GM23338 (cell line): ENCODE measurements at regions not wholly inside any gene's neighbourhood (a gene's known extent, or its start where the extent isn't known, plus 50 kb on each side); places are given as distances from the start of the nearest gene placed in this dataset.
A peak's percentile ranks its signal among the peaks of the same experiment; 100 is the strongest.

ENCODE experiments used
- ATAC-seq: fragments of 200-7000 bp; cut with Tn5 transposase; 3 replicates; pipeline ENCODE4 v1.9.1; 2020
- DNase-seq: peaks from one replicate; pipeline ENCODE4 v3.0.0-alpha.2; 2015; ENCODE audit warnings: low spot score
- H2AFZ ChIP-seq: fragments of 200-600 bp; sonication (generic); 2 replicates; pipeline ENCODE4 v1.8.0; 2016; ENCODE audit warnings: antibody characterized with exemption, mild to moderate bottlenecking, moderate library complexity
- H3F3A ChIP-seq: fragments of 200-600 bp; sonication (generic); replicated peaks from 2 replicates; pipeline ENCODE4 v1.8.0; 2017; ENCODE audit warnings: antibody characterized with exemption, mixed run types, low read depth
- H3K27ac ChIP-seq: fragments of 200-600 bp; sonication (generic); 2 replicates; pipeline ENCODE4 v1.6.1; 2016; ENCODE audit warnings: low read depth
- H3K27me3 ChIP-seq: fragments of 200-600 bp; sonication (generic); 2 replicates; pipeline ENCODE4 v1.8.0; 2016; ENCODE audit warnings: mild to moderate bottlenecking, mixed run types, moderate library complexity; ENCODE audit not compliant: insufficient read depth
- H3K36me3 ChIP-seq: fragments of 200-600 bp; sonication (generic); 2 replicates; pipeline ENCODE4 v1.8.0; 2016; ENCODE audit warnings: mild to moderate bottlenecking; ENCODE audit not compliant: insufficient read depth
- H3K4me1 ChIP-seq: fragments of 200-600 bp; sonication (generic); 2 replicates; pipeline ENCODE4 v1.8.0; 2016; ENCODE audit warnings: mild to moderate bottlenecking, moderate library complexity; ENCODE audit not compliant: insufficient read depth
- H3K4me2 ChIP-seq: fragments of 200-600 bp; sonication (generic); 2 replicates; pipeline ENCODE4 v1.7.1; 2017; ENCODE audit warnings: mixed run types
- H3K4me3 ChIP-seq: fragments of 200-600 bp; sonication (generic); 2 replicates; pipeline ENCODE4 v1.6.1; 2016; ENCODE audit warnings: mixed run types
- H3K79me2 ChIP-seq: fragments of 200-600 bp; sonication (generic); replicated peaks from 2 replicates; pipeline ENCODE4 v1.8.0; 2017; ENCODE audit warnings: mild to moderate bottlenecking; ENCODE audit not compliant: insufficient read depth
- H3K9me2 ChIP-seq: fragments of 200-600 bp; sonication (generic); 2 replicates; pipeline ENCODE4 v1.8.0; 2017; ENCODE audit not compliant: insufficient read depth
- H4K20me1 ChIP-seq: fragments of 200-600 bp; sonication (generic); replicated peaks from 2 replicates; pipeline ENCODE4 v1.8.0; 2017; ENCODE audit warnings: mild to moderate bottlenecking; ENCODE audit not compliant: insufficient read depth
- H3K27ac Mint-ChIP-seq: 2 replicates; pipeline ENCODE4 v1.8.0; 2020; ENCODE audit warnings: inconsistent platforms, mild to moderate bottlenecking, moderate library complexity, mixed read lengths
- H3K27me3 Mint-ChIP-seq: 3 replicates; pipeline ENCODE4 v1.8.0; 2022; ENCODE audit warnings: low read depth, mild to moderate bottlenecking, moderate library complexity, mixed read lengths, inconsistent platforms; ENCODE audit not compliant: insufficient read depth, poor library complexity
- H3K36me3 Mint-ChIP-seq: 3 replicates; pipeline ENCODE4 v1.8.0; 2021; ENCODE audit warnings: low read depth, mild to moderate bottlenecking, inconsistent platforms, moderate library complexity, mixed read lengths
- H3K4me1 Mint-ChIP-seq: 3 replicates; pipeline ENCODE4 v1.8.0; 2020; ENCODE audit warnings: mild to moderate bottlenecking, inconsistent platforms, mixed read lengths
- H3K4me3 Mint-ChIP-seq: 3 replicates; pipeline ENCODE4 v1.8.0; 2021; ENCODE audit warnings: moderate library complexity, mild to moderate bottlenecking, inconsistent platforms, mixed read lengths
- H3K9me3 Mint-ChIP-seq: 3 replicates; pipeline ENCODE4 v1.8.0; 2020; ENCODE audit warnings: moderate library complexity, mild to moderate bottlenecking, inconsistent platforms, mixed read lengths
- CREB1 ChIP-seq: fragments of 250-450 bp; sonication (Bioruptor Pico); IDR thresholded peaks from 2 replicates; pipeline ENCODE4 v1.5.0; 2020; ENCODE audit warnings: low read depth, mild to moderate bottlenecking, moderate library complexity
- EZH2 ChIP-seq: fragments of 200-600 bp; sonication (generic); IDR thresholded peaks from one replicate; pipeline ENCODE4 v1.8.0; 2017; ENCODE audit warnings: antibody characterized with exemption, mild to moderate bottlenecking, low read depth; ENCODE audit not compliant: unreplicated experiment
- EZH2phosphoT487 ChIP-seq: fragments of 200-600 bp; sonication (generic); IDR thresholded peaks from one replicate; pipeline ENCODE4 v1.8.1; 2018; ENCODE audit warnings: antibody characterized with exemption; ENCODE audit not compliant: unreplicated experiment
- JUNB ChIP-seq: IDR thresholded peaks from one replicate; pipeline ENCODE4 v1.6.1; 2016; ENCODE audit warnings: antibody characterized with exemption; ENCODE audit not compliant: unreplicated experiment
- NANOG ChIP-seq: IDR thresholded peaks from 2 replicates; pipeline ENCODE4 v1.6.1; 2016; ENCODE audit warnings: antibody characterized with exemption, borderline replicate concordance
- POLR2AphosphoS5 ChIP-seq: IDR thresholded peaks from 2 replicates; pipeline ENCODE4 v1.6.1; 2016; ENCODE audit warnings: antibody characterized with exemption, low read depth
- STAT1 ChIP-seq: IDR thresholded peaks from one replicate; pipeline ENCODE4 v1.6.1; 2016; ENCODE audit warnings: antibody characterized with exemption; ENCODE audit not compliant: unreplicated experiment
- ZNF114 ChIP-seq: fragments of 250-450 bp; sonication (Bioruptor Pico); IDR thresholded peaks from 2 replicates; pipeline ENCODE4 v1.5.0; 2020; ENCODE audit warnings: mild to moderate bottlenecking, moderate library complexity
- ZNF331 ChIP-seq: fragments of 250-450 bp; sonication (Bioruptor Pico); IDR thresholded peaks from 2 replicates; pipeline ENCODE4 v1.5.0; 2020; ENCODE audit warnings: low read depth, mild to moderate bottlenecking, moderate library complexity
- TF ChIP-seq, protein P1 (sequence below), 2 experiments: fragments of 200-600 bp in 1 of 2; sonication (generic) in 1 of 2; conservative IDR thresholded peaks; 2 replicates each; pipeline versions ENCODE4 v1.5.1 to v1.6.1; 2016 to 2017; ENCODE audit warnings: antibody characterized with exemption in 2 of 2, low read depth in 2 of 2, mild to moderate bottlenecking in 2 of 2, moderate library complexity in 1 of 2
- TF ChIP-seq, protein P2 (sequence below): fragments of 250-450 bp; sonication (Bioruptor Pico); IDR thresholded peaks from 2 replicates; pipeline ENCODE4 v1.5.0; 2020; ENCODE audit warnings: mild to moderate bottlenecking, moderate library complexity
- TF ChIP-seq, protein P3 (sequence below): IDR thresholded peaks from 2 replicates; pipeline ENCODE4 v1.6.1; 2016; ENCODE audit warnings: antibody characterized with exemption
- TF ChIP-seq, protein P4 (sequence below): IDR thresholded peaks from one replicate; pipeline ENCODE4 v1.6.1; 2018; ENCODE audit warnings: antibody characterized with exemption; ENCODE audit not compliant: unreplicated experiment

DNA sequence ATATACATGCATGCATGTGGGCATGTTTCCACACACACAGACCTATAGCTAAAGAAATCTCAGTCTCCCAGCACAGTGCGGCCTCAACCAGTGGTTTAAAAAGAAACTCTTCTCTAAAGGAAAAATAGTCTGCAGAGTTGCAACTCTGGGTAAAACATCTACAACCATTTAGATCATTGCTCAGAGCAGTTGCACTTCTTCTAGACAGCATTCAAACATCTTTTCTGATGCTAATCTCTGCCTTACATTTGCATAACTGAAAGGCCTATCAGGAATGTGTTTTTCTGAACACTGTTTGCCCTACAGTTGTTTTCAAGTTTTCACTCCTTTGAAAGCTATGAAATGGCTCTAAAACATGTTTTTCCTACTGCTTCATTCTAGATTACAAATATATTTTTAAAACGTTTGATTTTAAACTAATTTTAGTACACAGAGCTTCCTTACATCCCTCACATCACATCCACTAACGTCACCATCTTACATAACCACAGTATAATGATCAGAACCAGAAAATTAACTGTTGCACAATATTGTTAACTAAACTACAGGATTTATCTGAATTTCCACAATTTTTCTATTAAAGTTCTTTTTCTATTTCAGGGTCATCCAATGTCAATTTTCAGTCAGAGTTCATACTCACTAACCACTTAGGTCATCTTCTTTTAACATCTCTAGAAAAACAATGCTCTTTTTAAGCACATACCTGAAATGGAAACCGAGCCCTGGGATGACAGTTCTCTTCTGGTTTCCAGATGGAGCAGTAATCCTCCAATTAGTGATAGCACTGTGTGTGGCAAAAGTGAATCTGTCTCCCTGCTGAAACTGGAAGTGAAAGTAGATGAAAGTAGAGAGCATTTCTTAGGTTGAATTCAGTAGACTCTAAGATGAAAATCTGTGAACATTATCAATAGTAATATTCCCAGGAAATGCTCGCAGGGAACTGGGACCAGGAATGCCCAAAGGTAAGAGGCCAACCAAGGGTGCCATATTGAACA is 501.6 kb upstream of the GCFC2 start:
- H3K4me1 Mint-ChIP-seq = peaks cover 14% of the 10 kb centered on the region
- DNase-seq (no peak), ATAC-seq (no peak)
- no peak for TF ChIP-seq EZH2
- TF ChIP-seq NANOG = no peak
- no peak for TF ChIP-seq POLR2AphosphoS5
- TF ChIP-seq, protein P1, sequence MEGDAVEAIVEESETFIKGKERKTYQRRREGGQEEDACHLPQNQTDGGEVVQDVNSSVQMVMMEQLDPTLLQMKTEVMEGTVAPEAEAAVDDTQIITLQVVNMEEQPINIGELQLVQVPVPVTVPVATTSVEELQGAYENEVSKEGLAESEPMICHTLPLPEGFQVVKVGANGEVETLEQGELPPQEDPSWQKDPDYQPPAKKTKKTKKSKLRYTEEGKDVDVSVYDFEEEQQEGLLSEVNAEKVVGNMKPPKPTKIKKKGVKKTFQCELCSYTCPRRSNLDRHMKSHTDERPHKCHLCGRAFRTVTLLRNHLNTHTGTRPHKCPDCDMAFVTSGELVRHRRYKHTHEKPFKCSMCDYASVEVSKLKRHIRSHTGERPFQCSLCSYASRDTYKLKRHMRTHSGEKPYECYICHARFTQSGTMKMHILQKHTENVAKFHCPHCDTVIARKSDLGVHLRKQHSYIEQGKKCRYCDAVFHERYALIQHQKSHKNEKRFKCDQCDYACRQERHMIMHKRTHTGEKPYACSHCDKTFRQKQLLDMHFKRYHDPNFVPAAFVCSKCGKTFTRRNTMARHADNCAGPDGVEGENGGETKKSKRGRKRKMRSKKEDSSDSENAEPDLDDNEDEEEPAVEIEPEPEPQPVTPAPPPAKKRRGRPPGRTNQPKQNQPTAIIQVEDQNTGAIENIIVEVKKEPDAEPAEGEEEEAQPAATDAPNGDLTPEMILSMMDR (conservative IDR thresholded peaks at IDR 0.05; ENCODE audit: low read depth in 2 of 2) = no peak
- TF ChIP-seq, protein P2, sequence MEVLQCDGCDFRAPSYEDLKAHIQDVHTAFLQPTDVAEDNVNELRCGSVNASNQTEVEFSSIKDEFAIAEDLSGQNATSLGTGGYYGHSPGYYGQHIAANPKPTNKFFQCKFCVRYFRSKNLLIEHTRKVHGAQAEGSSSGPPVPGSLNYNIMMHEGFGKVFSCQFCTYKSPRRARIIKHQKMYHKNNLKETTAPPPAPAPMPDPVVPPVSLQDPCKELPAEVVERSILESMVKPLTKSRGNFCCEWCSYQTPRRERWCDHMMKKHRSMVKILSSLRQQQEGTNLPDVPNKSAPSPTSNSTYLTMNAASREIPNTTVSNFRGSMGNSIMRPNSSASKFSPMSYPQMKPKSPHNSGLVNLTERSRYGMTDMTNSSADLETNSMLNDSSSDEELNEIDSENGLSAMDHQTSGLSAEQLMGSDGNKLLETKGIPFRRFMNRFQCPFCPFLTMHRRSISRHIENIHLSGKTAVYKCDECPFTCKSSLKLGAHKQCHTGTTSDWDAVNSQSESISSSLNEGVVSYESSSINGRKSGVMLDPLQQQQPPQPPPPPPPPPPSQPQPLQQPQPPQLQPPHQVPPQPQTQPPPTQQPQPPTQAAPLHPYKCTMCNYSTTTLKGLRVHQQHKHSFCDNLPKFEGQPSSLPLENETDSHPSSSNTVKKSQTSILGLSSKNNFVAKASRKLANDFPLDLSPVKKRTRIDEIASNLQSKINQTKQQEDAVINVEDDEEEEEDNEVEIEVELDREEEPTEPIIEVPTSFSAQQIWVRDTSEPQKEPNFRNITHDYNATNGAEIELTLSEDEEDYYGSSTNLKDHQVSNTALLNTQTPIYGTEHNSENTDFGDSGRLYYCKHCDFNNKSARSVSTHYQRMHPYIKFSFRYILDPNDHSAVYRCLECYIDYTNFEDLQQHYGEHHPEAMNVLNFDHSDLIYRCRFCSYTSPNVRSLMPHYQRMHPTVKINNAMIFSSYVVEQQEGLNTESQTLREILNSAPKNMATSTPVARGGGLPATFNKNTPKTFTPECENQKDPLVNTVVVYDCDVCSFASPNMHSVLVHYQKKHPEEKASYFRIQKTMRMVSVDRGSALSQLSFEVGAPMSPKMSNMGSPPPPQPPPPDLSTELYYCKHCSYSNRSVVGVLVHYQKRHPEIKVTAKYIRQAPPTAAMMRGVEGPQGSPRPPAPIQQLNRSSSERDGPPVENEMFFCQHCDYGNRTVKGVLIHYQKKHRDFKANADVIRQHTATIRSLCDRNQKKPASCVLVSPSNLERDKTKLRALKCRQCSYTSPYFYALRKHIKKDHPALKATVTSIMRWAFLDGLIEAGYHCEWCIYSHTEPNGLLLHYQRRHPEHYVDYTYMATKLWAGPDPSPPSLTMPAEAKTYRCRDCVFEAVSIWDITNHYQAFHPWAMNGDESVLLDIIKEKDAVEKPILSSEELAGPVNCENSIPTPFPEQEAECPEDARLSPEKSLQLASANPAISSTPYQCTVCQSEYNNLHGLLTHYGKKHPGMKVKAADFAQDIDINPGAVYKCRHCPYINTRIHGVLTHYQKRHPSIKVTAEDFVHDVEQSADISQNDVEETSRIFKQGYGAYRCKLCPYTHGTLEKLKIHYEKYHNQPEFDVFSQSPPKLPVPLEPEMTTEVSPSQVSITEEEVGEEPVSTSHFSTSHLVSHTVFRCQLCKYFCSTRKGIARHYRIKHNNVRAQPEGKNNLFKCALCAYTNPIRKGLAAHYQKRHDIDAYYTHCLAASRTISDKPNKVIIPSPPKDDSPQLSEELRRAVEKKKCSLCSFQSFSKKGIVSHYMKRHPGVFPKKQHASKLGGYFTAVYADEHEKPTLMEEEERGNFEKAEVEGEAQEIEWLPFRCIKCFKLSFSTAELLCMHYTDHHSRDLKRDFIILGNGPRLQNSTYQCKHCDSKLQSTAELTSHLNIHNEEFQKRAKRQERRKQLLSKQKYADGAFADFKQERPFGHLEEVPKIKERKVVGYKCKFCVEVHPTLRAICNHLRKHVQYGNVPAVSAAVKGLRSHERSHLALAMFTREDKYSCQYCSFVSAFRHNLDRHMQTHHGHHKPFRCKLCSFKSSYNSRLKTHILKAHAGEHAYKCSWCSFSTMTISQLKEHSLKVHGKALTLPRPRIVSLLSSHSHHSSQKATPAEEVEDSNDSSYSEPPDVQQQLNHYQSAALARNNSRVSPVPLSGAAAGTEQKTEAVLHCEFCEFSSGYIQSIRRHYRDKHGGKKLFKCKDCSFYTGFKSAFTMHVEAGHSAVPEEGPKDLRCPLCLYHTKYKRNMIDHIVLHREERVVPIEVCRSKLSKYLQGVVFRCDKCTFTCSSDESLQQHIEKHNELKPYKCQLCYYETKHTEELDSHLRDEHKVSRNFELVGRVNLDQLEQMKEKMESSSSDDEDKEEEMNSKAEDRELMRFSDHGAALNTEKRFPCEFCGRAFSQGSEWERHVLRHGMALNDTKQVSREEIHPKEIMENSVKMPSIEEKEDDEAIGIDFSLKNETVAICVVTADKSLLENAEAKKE (CRISPR knock-in tag) = no peak
- TF ChIP-seq, protein P3, sequence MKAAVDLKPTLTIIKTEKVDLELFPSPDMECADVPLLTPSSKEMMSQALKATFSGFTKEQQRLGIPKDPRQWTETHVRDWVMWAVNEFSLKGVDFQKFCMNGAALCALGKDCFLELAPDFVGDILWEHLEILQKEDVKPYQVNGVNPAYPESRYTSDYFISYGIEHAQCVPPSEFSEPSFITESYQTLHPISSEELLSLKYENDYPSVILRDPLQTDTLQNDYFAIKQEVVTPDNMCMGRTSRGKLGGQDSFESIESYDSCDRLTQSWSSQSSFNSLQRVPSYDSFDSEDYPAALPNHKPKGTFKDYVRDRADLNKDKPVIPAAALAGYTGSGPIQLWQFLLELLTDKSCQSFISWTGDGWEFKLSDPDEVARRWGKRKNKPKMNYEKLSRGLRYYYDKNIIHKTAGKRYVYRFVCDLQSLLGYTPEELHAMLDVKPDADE = no peak
- no peak for TF ChIP-seq CREB1 (CRISPR knock-in tag)
- TF ChIP-seq, protein P4, sequence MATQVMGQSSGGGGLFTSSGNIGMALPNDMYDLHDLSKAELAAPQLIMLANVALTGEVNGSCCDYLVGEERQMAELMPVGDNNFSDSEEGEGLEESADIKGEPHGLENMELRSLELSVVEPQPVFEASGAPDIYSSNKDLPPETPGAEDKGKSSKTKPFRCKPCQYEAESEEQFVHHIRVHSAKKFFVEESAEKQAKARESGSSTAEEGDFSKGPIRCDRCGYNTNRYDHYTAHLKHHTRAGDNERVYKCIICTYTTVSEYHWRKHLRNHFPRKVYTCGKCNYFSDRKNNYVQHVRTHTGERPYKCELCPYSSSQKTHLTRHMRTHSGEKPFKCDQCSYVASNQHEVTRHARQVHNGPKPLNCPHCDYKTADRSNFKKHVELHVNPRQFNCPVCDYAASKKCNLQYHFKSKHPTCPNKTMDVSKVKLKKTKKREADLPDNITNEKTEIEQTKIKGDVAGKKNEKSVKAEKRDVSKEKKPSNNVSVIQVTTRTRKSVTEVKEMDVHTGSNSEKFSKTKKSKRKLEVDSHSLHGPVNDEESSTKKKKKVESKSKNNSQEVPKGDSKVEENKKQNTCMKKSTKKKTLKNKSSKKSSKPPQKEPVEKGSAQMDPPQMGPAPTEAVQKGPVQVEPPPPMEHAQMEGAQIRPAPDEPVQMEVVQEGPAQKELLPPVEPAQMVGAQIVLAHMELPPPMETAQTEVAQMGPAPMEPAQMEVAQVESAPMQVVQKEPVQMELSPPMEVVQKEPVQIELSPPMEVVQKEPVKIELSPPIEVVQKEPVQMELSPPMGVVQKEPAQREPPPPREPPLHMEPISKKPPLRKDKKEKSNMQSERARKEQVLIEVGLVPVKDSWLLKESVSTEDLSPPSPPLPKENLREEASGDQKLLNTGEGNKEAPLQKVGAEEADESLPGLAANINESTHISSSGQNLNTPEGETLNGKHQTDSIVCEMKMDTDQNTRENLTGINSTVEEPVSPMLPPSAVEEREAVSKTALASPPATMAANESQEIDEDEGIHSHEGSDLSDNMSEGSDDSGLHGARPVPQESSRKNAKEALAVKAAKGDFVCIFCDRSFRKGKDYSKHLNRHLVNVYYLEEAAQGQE = no peak
- TF ChIP-seq STAT1 = no peak
- TF ChIP-seq EZH2phosphoT487 = no peak
- TF ChIP-seq ZNF114 (CRISPR knock-in tag) = no peak
- no peak for TF ChIP-seq JUNB
- TF ChIP-seq ZNF331 (CRISPR knock-in tag) = no peak
- no peaks in the 10 kb centered on the region for H3K9me3 Mint-ChIP-seq
- Histone ChIP-seq H3K36me3 (no peaks in the 10 kb centered on the region), H2AFZ (peak overlapping the region; percentile 58; the same call in 1 of the 2 replicates), H3K4me2 (peak overlapping the region; percentile 8; the same call in 1 of the 2 replicates), H3F3A (no peaks in the 10 kb centered on the region), H3K27ac (no peak overlapping the region), H3K27me3 (no peaks in the 10 kb centered on the region), H3K4me3 (no peak overlapping the region), H3K4me1 (peaks cover 15% of the 10 kb centered on the region; the same call in 1 of the 2 replicates), H3K9me2 (peaks cover 19% of the 10 kb centered on the region; the same call in 1 of the 2 replicates), H4K20me1 (no peaks in the 10 kb centered on the region), H3K79me2 (no peaks in the 10 kb centered on the region)
- H3K27me3 Mint-ChIP-seq = no peaks in the 10 kb centered on the region
- H3K36me3 Mint-ChIP-seq = no peaks in the 10 kb centered on the region; the same call in 2 of the 3 replicates
- H3K27ac Mint-ChIP-seq = peak overlapping the region; percentile 36; the same call in 1 of the 2 replicates
- no peak overlapping the region for H3K4me3 Mint-ChIP-seq
